ENCODE measurements at regions not wholly inside any gene's neighbourhood (a gene's known extent, or its start where the extent isn't known, plus 50 kb on each side); places are given as distances from the start of the nearest gene placed in this dataset.

- TF ChIP-seq CTCF (IDR thresholded peaks at IDR 0.05) (no peak), POLR2A (IDR thresholded peaks at IDR 0.05) (no peak)
- Histone ChIP-seq H3K27me3 (no peaks in the 10 kb centered on the region), H3K27ac (no peak overlapping the region), H3K9me3 (no peaks in the 10 kb centered on the region), H3K4me1 (no peaks in the 10 kb centered on the region), H3K4me3 (no peak overlapping the region), H3K36me3 (no peaks in the 10 kb centered on the region)
- no peak for DNase-seq
Measured at GRCh38 chr18:51999351-51999750, 340.6 kb upstream of the DCC start.

DNA sequence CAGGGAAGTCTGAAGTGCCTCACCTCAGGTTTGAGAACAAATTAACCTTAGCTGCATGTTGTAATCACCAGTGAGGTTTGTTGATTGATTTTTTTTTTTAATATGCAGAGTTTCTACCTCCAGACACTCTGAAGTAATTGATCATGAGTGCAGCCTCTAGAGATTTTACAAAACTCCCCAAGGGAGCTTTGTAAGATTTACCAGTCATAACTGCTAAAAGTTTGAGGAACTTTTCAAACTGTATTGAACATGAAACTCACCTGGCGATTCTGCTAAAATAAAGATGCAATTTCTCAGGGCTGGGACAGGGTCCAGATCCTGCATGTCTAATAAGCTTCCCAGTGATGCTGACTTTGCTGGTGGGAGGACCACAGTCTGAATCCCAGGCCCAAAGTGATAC lies 339.6 kb upstream of the DCC start:
- TF ChIP-seq CTCF (IDR thresholded peaks at IDR 0.05), result no peak
- no peak for TF ChIP-seq POLR2A (IDR thresholded peaks at IDR 0.05)
- Histone ChIP-seq H3K27ac (no peak overlapping the region), H3K4me3 (no peak overlapping the region), H3K4me1 (no peaks in the 10 kb centered on the region), H3K36me3 (no peaks in the 10 kb centered on the region), H3K9me3 (no peaks in the 10 kb centered on the region), H3K27me3 (no peaks in the 10 kb centered on the region)
- DNase-seq, result no peak

- no peak for DNase-seq
- H3K9me3 ChIP-seq, result no peaks in the 10 kb centered on the region
- TF ChIP-seq POLR2A (IDR thresholded peaks at IDR 0.05) (no peak), CTCF (IDR thresholded peaks at IDR 0.05) (no peak)
- no peaks in the 10 kb centered on the region for H3K4me1 ChIP-seq
- no peaks in the 10 kb centered on the region for H3K27me3 ChIP-seq
- no peaks in the 10 kb centered on the region for H3K36me3 ChIP-seq
- no peak overlapping the region for H3K27ac ChIP-seq
- H3K4me3 ChIP-seq, result no peak overlapping the region
Measured at GRCh38 chr18:52001106-52001505, 338.9 kb upstream of the DCC start.

GRCh38 chr18:52002600-52002999 lies 337.4 kb upstream of the DCC start:
- no peak for DNase-seq
- no peaks in the 10 kb centered on the region for H3K4me1 ChIP-seq
- no peak overlapping the region for H3K4me3 ChIP-seq
- TF ChIP-seq POLR2A (IDR thresholded peaks at IDR 0.05) (no peak), CTCF (IDR thresholded peaks at IDR 0.05) (no peak)
- no peaks in the 10 kb centered on the region for H3K9me3 ChIP-seq
- H3K36me3 ChIP-seq, result no peaks in the 10 kb centered on the region
- no peak overlapping the region for H3K27ac ChIP-seq
- no peaks in the 10 kb centered on the region for H3K27me3 ChIP-seq

DNA sequence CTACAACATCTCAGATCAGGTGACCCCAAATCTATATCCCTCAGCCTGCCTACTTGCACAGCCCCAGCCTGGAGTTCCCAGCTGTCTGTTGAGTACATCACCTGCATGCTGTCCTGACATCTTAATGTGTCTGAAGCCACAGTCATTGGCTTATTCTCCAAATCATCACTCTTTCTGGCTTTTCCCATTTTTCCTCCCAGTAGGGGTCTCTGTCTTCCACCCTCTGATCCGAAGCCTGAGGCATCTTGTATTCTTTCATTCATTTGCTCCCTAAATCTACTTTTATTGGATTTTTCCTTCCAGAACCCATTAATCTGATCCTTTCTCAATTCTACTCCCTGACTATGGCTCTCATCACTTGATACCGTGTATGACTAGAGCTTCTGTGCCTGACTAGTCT lies 332.9 kb upstream of the DCC start:
- no peak for TF ChIP-seq POLR2A (IDR thresholded peaks at IDR 0.05)
- no peak for TF ChIP-seq CTCF (IDR thresholded peaks at IDR 0.05)
- Histone ChIP-seq H3K4me3 (no peak overlapping the region), H3K27me3 (no peaks in the 10 kb centered on the region), H3K27ac (no peak overlapping the region), H3K9me3 (no peaks in the 10 kb centered on the region), H3K4me1 (no peaks in the 10 kb centered on the region), H3K36me3 (no peaks in the 10 kb centered on the region)
- no peak for DNase-seq

DNA sequence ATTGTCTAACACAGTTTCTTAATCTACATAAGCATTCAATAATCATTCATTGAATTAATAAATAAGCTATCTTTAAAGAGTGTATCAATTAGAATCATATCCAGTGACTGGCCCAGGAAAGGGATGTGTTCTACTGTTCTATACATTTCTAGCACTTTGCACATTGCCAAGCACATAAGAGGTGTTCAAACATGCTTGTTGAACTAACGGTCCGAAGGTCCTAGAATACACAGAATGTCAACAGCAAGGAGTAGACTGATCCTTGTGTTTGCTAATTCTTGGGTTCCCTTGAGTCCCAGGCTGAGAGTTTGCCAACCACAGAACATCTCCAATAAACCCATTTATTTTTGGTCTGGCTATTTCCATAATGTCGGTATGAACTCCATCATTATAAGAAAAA lies 331.7 kb upstream of the DCC start:
- Histone ChIP-seq H3K27me3 (no peaks in the 10 kb centered on the region), H3K9me3 (no peaks in the 10 kb centered on the region)

More for the DNA sequence above, 331.7 kb upstream of the DCC start:
- no peak for TF ChIP-seq POLR2A (IDR thresholded peaks at IDR 0.05)
- TF ChIP-seq CTCF (IDR thresholded peaks at IDR 0.05), result no peak
- DNase-seq, result no peak
- Histone ChIP-seq H3K36me3 (no peaks in the 10 kb centered on the region), H3K4me1 (no peaks in the 10 kb centered on the region), H3K4me3 (no peak overlapping the region), H3K27ac (no peak overlapping the region)
